Stimulated activated memory B cell treated with anti-CD40 and anti-IgM and Interleukin-4, amounts not matched to agents 10 μg/mL and 1 μg/mL and 100 μg/mL, for 72 hours (primary cell): ENCODE measurements at regions not wholly inside any gene's neighbourhood (a gene's known extent, or its start where the extent isn't known, plus 50 kb on each side); places are given as distances from the start of the nearest gene placed in this dataset.
A peak's percentile ranks its signal among the peaks of the same experiment; 100 is the strongest.

Source experiments
- ATAC-seq: fragments of 150-1000 bp; cut with Tn5 transposase; 2 replicates; pipeline ENCODE4 v1.10.0; 2021
- H3K27ac Mint-ChIP-seq: one replicate; pipeline ENCODE4 v1.8.0; 2022; ENCODE audit warnings: mild to moderate bottlenecking, mixed read lengths
- H3K27me3 Mint-ChIP-seq: one replicate; pipeline ENCODE4 v1.8.0; 2022; ENCODE audit warnings: mixed read lengths
- H3K36me3 Mint-ChIP-seq: one replicate; pipeline ENCODE4 v1.8.0; 2022; ENCODE audit warnings: mixed read lengths
- H3K4me1 Mint-ChIP-seq: one replicate; pipeline ENCODE4 v1.8.0; 2022; ENCODE audit warnings: mixed read lengths
- H3K4me3 Mint-ChIP-seq: one replicate; pipeline ENCODE4 v1.8.0; 2022; ENCODE audit warnings: mild to moderate bottlenecking, moderate library complexity, mixed read lengths
- H3K9me3 Mint-ChIP-seq: one replicate; pipeline ENCODE4 v1.8.0; 2022; ENCODE audit warnings: mixed read lengths

GRCh38 chr4:128350449-128351045, 62.9 kb upstream of the PGRMC2 start:
- no peak overlapping the region for H3K4me3 Mint-ChIP-seq
- ATAC-seq, result peak; percentile 53
- peaks cover 16% of the 10 kb centered on the region for H3K36me3 Mint-ChIP-seq
- no peaks in the 10 kb centered on the region for H3K9me3 Mint-ChIP-seq
- H3K27me3 Mint-ChIP-seq, result no peaks in the 10 kb centered on the region
- H3K4me1 Mint-ChIP-seq, result no peaks in the 10 kb centered on the region
- no peak overlapping the region for H3K27ac Mint-ChIP-seq

GRCh38 chr4:128349921-128350320, 62.3 kb upstream of the PGRMC2 start:
- Mint-ChIP-seq H3K36me3 (peaks cover 16% of the 10 kb centered on the region), H3K27me3 (no peaks in the 10 kb centered on the region), H3K9me3 (no peaks in the 10 kb centered on the region), H3K27ac (no peak overlapping the region), H3K4me3 (no peak overlapping the region), H3K4me1 (no peaks in the 10 kb centered on the region)
- ATAC-seq, result no peak

GRCh38 chr4:128347930-128348660, 60.5 kb upstream of the PGRMC2 start:
- Mint-ChIP-seq H3K27me3 (no peaks in the 10 kb centered on the region), H3K27ac (no peak overlapping the region), H3K4me1 (no peaks in the 10 kb centered on the region), H3K4me3 (no peak overlapping the region), H3K9me3 (no peaks in the 10 kb centered on the region), H3K36me3 (peaks cover 16% of the 10 kb centered on the region)
- ATAC-seq, result no peak

GRCh38 chr4:128347175-128347868, 59.7 kb upstream of the PGRMC2 start:
- Mint-ChIP-seq H3K4me1 (no peaks in the 10 kb centered on the region), H3K36me3 (peaks cover 16% of the 10 kb centered on the region), H3K27ac (no peak overlapping the region), H3K27me3 (no peaks in the 10 kb centered on the region), H3K4me3 (no peak overlapping the region), H3K9me3 (no peaks in the 10 kb centered on the region)
- no peak for ATAC-seq

- Mint-ChIP-seq H3K27me3 (no peaks in the 10 kb centered on the region), H3K4me3 (no peak overlapping the region), H3K36me3 (peaks cover 16% of the 10 kb centered on the region), H3K4me1 (no peaks in the 10 kb centered on the region), H3K9me3 (no peaks in the 10 kb centered on the region), H3K27ac (no peak overlapping the region)
- no peak for ATAC-seq
Measured at GRCh38 chr4:128346054-128346716, 58.6 kb upstream of the PGRMC2 start.

- ATAC-seq, result no peak
- Mint-ChIP-seq H3K27ac (no peak overlapping the region), H3K4me3 (no peak overlapping the region), H3K36me3 (peaks cover 16% of the 10 kb centered on the region), H3K4me1 (no peaks in the 10 kb centered on the region), H3K9me3 (no peaks in the 10 kb centered on the region), H3K27me3 (no peaks in the 10 kb centered on the region)
Measured at GRCh38 chr4:128345650-128346049, 58.0 kb upstream of the PGRMC2 start.

- Mint-ChIP-seq H3K27ac (no peak overlapping the region), H3K36me3 (no peaks in the 10 kb centered on the region), H3K27me3 (no peaks in the 10 kb centered on the region), H3K9me3 (no peaks in the 10 kb centered on the region), H3K4me3 (no peak overlapping the region), H3K4me1 (no peaks in the 10 kb centered on the region)
- ATAC-seq, result no peak
Measured at GRCh38 chr4:128342762-128343161, 55.1 kb upstream of the PGRMC2 start.

GRCh38 chr4:128341634-128342033, 54.0 kb upstream of the PGRMC2 start:
- Mint-ChIP-seq H3K4me1 (no peaks in the 10 kb centered on the region), H3K4me3 (no peak overlapping the region), H3K36me3 (no peaks in the 10 kb centered on the region), H3K9me3 (no peaks in the 10 kb centered on the region), H3K27me3 (no peaks in the 10 kb centered on the region), H3K27ac (no peak overlapping the region)
- no peak for ATAC-seq

- no peak for ATAC-seq
- no peak overlapping the region for H3K4me3 Mint-ChIP-seq
Measured at GRCh38 chr4:128338634-128339355, 51.2 kb upstream of the PGRMC2 start.

GRCh38 chr4:128337863-128338262, 50.2 kb upstream of the PGRMC2 start:
- no peak overlapping the region for H3K27ac Mint-ChIP-seq
- H3K36me3 Mint-ChIP-seq, result peaks cover under 1% of the 10 kb centered on the region
- H3K9me3 Mint-ChIP-seq, result no peaks in the 10 kb centered on the region
- H3K27me3 Mint-ChIP-seq, result no peaks in the 10 kb centered on the region
- no peaks in the 10 kb centered on the region for H3K4me1 Mint-ChIP-seq
- no peak for ATAC-seq
- H3K4me3 Mint-ChIP-seq, result no peak overlapping the region

More at GRCh38 chr4:128338634-128339355, 51.2 kb upstream of the PGRMC2 start:
- Mint-ChIP-seq H3K27me3 (no peaks in the 10 kb centered on the region), H3K36me3 (no peaks in the 10 kb centered on the region), H3K9me3 (no peaks in the 10 kb centered on the region), H3K27ac (no peak overlapping the region), H3K4me1 (no peaks in the 10 kb centered on the region)
